Fibroblast of mammary gland (primary cell): ENCODE measurements at regions not wholly inside any gene's neighbourhood (a gene's known extent, or its start where the extent isn't known, plus 50 kb on each side); places are given as distances from the start of the nearest gene placed in this dataset.

Experiments
- DNase-seq: peaks from one replicate; pipeline ENCODE4 v3.0.0-alpha.2; 2010; ENCODE audit warnings: low read depth
- H3K4me3 ChIP-seq: 2 replicates; pipeline ENCODE4 v1.5.1; 2011; ENCODE audit warnings: low read depth, mild to moderate bottlenecking, low read length, moderate library complexity; ENCODE audit not compliant: control insufficient read depth
- TF ChIP-seq, protein P1 (sequence below): conservative IDR thresholded peaks from 2 replicates; pipeline ENCODE4 v1.5.1; 2011; ENCODE audit warnings: low read depth, low read length, inconsistent platforms; ENCODE audit not compliant: control insufficient read depth, insufficient read depth

DNA sequence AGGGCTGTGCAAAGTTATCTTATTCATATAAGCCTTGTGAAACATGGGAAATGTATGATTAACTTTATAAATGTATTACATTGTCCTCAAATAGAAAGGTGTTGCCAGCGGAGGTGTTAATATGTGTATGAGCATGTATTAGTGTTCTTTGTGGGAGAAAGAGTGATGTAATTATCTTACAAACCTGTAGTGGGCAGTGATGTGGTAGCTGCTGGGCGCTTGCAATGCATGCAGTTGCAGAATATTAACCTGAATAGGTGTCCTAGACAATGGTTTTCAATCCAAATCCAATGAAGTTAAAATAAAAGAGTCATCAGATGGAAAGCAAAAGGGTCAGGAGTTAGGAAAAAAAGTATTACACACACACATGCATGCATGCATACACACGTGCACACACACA lies 881.3 kb upstream of the CADM2 start:
- TF ChIP-seq, protein P1, sequence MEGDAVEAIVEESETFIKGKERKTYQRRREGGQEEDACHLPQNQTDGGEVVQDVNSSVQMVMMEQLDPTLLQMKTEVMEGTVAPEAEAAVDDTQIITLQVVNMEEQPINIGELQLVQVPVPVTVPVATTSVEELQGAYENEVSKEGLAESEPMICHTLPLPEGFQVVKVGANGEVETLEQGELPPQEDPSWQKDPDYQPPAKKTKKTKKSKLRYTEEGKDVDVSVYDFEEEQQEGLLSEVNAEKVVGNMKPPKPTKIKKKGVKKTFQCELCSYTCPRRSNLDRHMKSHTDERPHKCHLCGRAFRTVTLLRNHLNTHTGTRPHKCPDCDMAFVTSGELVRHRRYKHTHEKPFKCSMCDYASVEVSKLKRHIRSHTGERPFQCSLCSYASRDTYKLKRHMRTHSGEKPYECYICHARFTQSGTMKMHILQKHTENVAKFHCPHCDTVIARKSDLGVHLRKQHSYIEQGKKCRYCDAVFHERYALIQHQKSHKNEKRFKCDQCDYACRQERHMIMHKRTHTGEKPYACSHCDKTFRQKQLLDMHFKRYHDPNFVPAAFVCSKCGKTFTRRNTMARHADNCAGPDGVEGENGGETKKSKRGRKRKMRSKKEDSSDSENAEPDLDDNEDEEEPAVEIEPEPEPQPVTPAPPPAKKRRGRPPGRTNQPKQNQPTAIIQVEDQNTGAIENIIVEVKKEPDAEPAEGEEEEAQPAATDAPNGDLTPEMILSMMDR, result no peak
- H3K4me3 ChIP-seq, result no peak overlapping the region
- DNase-seq, result no peak

- TF ChIP-seq, protein P1, result no peak
- no peak for DNase-seq
- H3K4me3 ChIP-seq, result no peak overlapping the region
These were observed 876.1 kb upstream of the CADM2 start for GRCh38 chr3:84082726-84083125.

- no peak for DNase-seq
- TF ChIP-seq, protein P1, result no peak
These were observed 865.9 kb upstream of the CADM2 start for GRCh38 chr3:84092907-84093306.

GRCh38 chr3:84096188-84096587 lies 862.6 kb upstream of the CADM2 start:
- no peak overlapping the region for H3K4me3 ChIP-seq
- TF ChIP-seq, protein P1, result no peak
- DNase-seq, result no peak

More at GRCh38 chr3:84092907-84093306, 865.9 kb upstream of the CADM2 start:
- no peak overlapping the region for H3K4me3 ChIP-seq

GRCh38 chr3:84100861-84101260 lies 857.9 kb upstream of the CADM2 start:
- TF ChIP-seq, protein P1, result no peak
- no peak overlapping the region for H3K4me3 ChIP-seq
- no peak for DNase-seq

GRCh38 chr3:84108442-84108971 lies 850.3 kb upstream of the CADM2 start:
- no peak overlapping the region for H3K4me3 ChIP-seq
- no peak for DNase-seq

More at GRCh38 chr3:84108442-84108971, 850.3 kb upstream of the CADM2 start:
- TF ChIP-seq, protein P1, result no peak
